ENCODE measurements at regions not wholly inside any gene's neighbourhood (a gene's known extent, or its start where the extent isn't known, plus 50 kb on each side); places are given as distances from the start of the nearest gene placed in this dataset.
"Not testable (repeated sequence)": the region's sequence is repeated elsewhere in the genome, so short reads cannot be mapped to it uniquely, and the experiment has no call there.

DNA sequence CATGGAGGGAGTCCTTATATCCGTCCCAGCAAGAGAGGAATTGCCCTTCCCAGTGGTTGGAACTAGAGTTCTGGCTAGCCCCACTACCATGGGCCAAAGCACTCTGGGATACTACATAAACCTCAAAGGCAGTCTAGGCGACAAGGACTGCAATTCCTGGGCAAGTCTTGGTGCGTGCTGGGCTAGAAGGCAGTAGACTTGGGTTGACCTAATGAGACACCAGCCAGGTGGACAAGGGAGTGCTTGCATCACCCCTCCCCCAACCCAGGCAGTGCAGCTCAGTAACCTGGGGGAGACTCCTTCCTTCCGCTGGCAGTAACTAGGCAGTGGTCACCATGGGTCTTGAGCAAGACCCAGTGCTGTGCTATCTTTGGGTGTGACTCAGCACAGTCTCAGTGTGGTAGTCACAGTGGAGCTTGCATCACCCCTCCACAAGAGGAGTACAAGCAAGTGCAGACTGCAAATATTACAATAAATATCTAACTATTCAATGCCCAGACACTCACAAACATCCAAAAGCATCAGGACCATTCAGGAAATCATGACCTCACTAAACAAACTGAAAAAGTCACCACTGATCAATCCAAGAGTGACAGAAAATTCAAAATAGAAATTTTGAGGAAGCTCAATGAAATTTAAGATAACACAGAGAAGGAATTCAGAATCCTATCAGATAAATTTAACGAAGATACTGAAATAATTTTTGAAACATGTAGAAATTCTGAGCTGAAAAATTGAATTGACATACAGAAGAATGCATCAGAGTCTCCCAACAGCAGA is 84.7 kb upstream of the LYPLAL1 start:
- Histone ChIP-seq H3K27ac (replicated peaks) (no peak overlapping the region), H3K4me1 (no peaks in the 10 kb centered on the region), H3K36me3 (no peaks in the 10 kb centered on the region), H3K27me3 (ENCODE audit: low read depth) (no peaks in the 10 kb centered on the region), H3K4me3 (no peak overlapping the region), H3K9me3 (replicated peaks) (peaks cover 15% of the 10 kb centered on the region)
- peak; percentile 19 for DNase-seq
- no peak for TF ChIP-seq CTCF (IDR thresholded peaks at IDR 0.05; ENCODE audit: borderline replicate concordance)
- intact Hi-C loops (cut with micrococcal nuclease), result no loop called here

GRCh38 chr1:219090607-219091006 is 83.1 kb upstream of the LYPLAL1 start:
- Histone ChIP-seq H3K4me1 (no peaks in the 10 kb centered on the region), H3K4me3 (no peak overlapping the region), H3K27me3 (ENCODE audit: low read depth) (no peaks in the 10 kb centered on the region), H3K27ac (replicated peaks) (no peak overlapping the region), H3K9me3 (replicated peaks) (peaks cover 15% of the 10 kb centered on the region), H3K36me3 (no peaks in the 10 kb centered on the region)
- no peak for TF ChIP-seq CTCF (IDR thresholded peaks at IDR 0.05; ENCODE audit: borderline replicate concordance)
- intact Hi-C loops (cut with micrococcal nuclease), result no loop called here
- DNase-seq, result no peak

DNA sequence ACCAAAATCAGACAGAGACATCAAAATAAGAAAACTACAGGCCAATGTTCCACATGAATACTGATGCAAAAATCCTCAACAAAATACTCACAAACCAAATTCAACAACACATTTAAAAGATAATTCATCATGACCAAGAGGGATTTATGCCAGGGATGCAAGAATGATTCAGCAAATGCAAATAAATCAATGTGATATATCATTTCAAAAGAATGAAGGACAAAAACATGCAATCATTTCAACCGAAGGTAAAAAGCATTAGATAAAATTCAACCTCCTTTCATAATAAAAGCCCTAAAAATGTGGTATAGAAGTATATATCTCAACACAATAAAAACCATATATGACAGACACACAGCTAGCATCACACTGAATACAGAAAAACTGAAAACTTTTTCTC is 81.5 kb upstream of the LYPLAL1 start:
- Histone ChIP-seq H3K4me3 (no peak overlapping the region), H3K27ac (replicated peaks) (no peak overlapping the region), H3K9me3 (replicated peaks) (peaks cover 15% of the 10 kb centered on the region), H3K4me1 (no peaks in the 10 kb centered on the region), H3K36me3 (no peaks in the 10 kb centered on the region), H3K27me3 (ENCODE audit: low read depth) (no peaks in the 10 kb centered on the region)
- no peak for TF ChIP-seq CTCF (IDR thresholded peaks at IDR 0.05; ENCODE audit: borderline replicate concordance)
- DNase-seq, result no peak
- intact Hi-C loops (cut with micrococcal nuclease), result no loop called here

DNA sequence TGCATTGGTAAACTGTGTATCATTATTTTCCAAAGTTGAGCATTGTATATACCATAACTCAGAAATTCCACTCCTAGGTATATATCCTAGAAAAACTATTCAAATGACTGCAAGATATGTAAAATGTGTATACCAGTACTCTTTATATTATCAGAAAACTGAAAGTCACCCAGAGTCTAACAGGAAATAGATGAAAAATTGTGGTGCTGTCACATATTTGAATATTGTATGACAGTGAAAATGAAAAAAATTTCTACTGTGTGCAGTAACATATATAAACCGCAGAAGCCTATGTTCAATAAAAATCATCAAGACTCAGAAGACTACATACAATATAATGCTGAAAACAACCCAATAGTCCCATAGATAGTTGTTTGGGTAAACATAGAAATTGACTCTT is 74.4 kb upstream of the LYPLAL1 start:
- no peak overlapping the region for H3K27ac ChIP-seq (replicated peaks)
- DNase-seq, result no peak
- H3K9me3 ChIP-seq (replicated peaks), result no peaks in the 10 kb centered on the region
- intact Hi-C loops (cut with micrococcal nuclease), result no loop called here
- no peaks in the 10 kb centered on the region for H3K4me1 ChIP-seq
- no peaks in the 10 kb centered on the region for H3K27me3 ChIP-seq (ENCODE audit: low read depth)
- H3K36me3 ChIP-seq, result no peaks in the 10 kb centered on the region
- no peak overlapping the region for H3K4me3 ChIP-seq
- TF ChIP-seq CTCF (IDR thresholded peaks at IDR 0.05; ENCODE audit: borderline replicate concordance), result no peak

- Histone ChIP-seq H3K27ac (replicated peaks) (no peak overlapping the region), H3K36me3 (no peaks in the 10 kb centered on the region), H3K27me3 (ENCODE audit: low read depth) (no peaks in the 10 kb centered on the region), H3K9me3 (replicated peaks) (no peaks in the 10 kb centered on the region), H3K4me1 (no peaks in the 10 kb centered on the region), H3K4me3 (no peak overlapping the region)
- intact Hi-C loops (cut with micrococcal nuclease), result no loop called here
- DNase-seq, result no peak
- no peak for TF ChIP-seq CTCF (IDR thresholded peaks at IDR 0.05; ENCODE audit: borderline replicate concordance)
Observed at GRCh38 chr1:219100059-219100458, 73.6 kb upstream of the LYPLAL1 start.

GRCh38 chr1:219102466-219102865 is 71.2 kb upstream of the LYPLAL1 start:
- H3K9me3 ChIP-seq (replicated peaks); intact Hi-C loops (cut with micrococcal nuclease); H3K36me3 ChIP-seq; H3K27ac ChIP-seq (replicated peaks); DNase-seq; H3K4me3 ChIP-seq; H3K27me3 ChIP-seq (ENCODE audit: low read depth); H3K4me1 ChIP-seq: not testable (repeated sequence)

All from left ventricle myocardium inferior (tissue), 1 donor.